ENCODE measurements at regions not wholly inside any gene's neighbourhood (a gene's known extent, or its start where the extent isn't known, plus 50 kb on each side); places are given as distances from the start of the nearest gene placed in this dataset.

- whole genome bisulfite sequencing, 2 experiments (ENCODE audit: low coverage in 1 of 2, low lambda C conversion rate in 2 of 2, missing lambda C conversion rate in 2 of 2): 81 to 85% methylated on average over 7 of the region's 7 CpGs
- no peak for DNase-seq
- Histone ChIP-seq H3K4me1 (ENCODE audit: insufficient read depth) (no peaks in the 10 kb centered on the region), H3K4me2 (ENCODE audit: unreplicated experiment) (no peak overlapping the region), H3F3A (ENCODE audit: insufficient read depth) (no peaks in the 10 kb centered on the region), H3K79me2 (ENCODE audit: insufficient read depth) (no peaks in the 10 kb centered on the region), H3K9me2 (ENCODE audit: insufficient read depth) (no peaks in the 10 kb centered on the region), H3K27me3 (replicated peaks; ENCODE audit: insufficient read depth) (no peaks in the 10 kb centered on the region), H3K4me3 (no peak overlapping the region), H4K20me1 (ENCODE audit: insufficient read depth) (no peaks in the 10 kb centered on the region), H3K9me3 (ENCODE audit: low read depth) (no peaks in the 10 kb centered on the region), H3K9ac (no peak overlapping the region), H2AFZ (no peak overlapping the region), H3K36me3 (ENCODE audit: low read depth) (no peaks in the 10 kb centered on the region), H3K27ac (no peak overlapping the region)
- in situ Hi-C loops (cut with MboI): no loop called here
- no peak for TF ChIP-seq EZH2 (IDR thresholded peaks at IDR 0.05; ENCODE audit: insufficient read depth, poor library complexity, severe bottlenecking)
- no peak for TF ChIP-seq EZH2phosphoT487 (IDR thresholded peaks at IDR 0.05; ENCODE audit: insufficient read depth, low read depth)
Measured at GRCh38 chr2:7972670-7973069, 709.2 kb upstream of the ID2 start.

GRCh38 chr2:7973801-7974480 is 707.9 kb upstream of the ID2 start:
- H4K20me1 ChIP-seq (ENCODE audit: insufficient read depth): no peaks in the 10 kb centered on the region
- 81 to 93% methylated on average over 8 of the region's 8 CpGs for WGBS, 2 experiments (ENCODE audit: low coverage in 1 of 2, low lambda C conversion rate in 2 of 2, missing lambda C conversion rate in 2 of 2)
- no peak for DNase-seq
- no peak overlapping the region for H3K9ac ChIP-seq
- no peaks in the 10 kb centered on the region for H3F3A ChIP-seq (ENCODE audit: insufficient read depth)
- no peak overlapping the region for H3K4me3 ChIP-seq
- no peaks in the 10 kb centered on the region for H3K4me1 ChIP-seq (ENCODE audit: insufficient read depth)
- no peaks in the 10 kb centered on the region for H3K9me3 ChIP-seq (ENCODE audit: low read depth)
- H3K27ac ChIP-seq: no peak overlapping the region
- no peaks in the 10 kb centered on the region for H3K36me3 ChIP-seq (ENCODE audit: low read depth)
- TF ChIP-seq EZH2phosphoT487 (IDR thresholded peaks at IDR 0.05; ENCODE audit: insufficient read depth, low read depth) (no peak), EZH2 (IDR thresholded peaks at IDR 0.05; ENCODE audit: insufficient read depth, poor library complexity, severe bottlenecking) (no peak)
- in situ Hi-C loops (cut with MboI): no loop called here
- no peaks in the 10 kb centered on the region for H3K27me3 ChIP-seq (replicated peaks; ENCODE audit: insufficient read depth)
- no peak overlapping the region for H3K4me2 ChIP-seq (ENCODE audit: unreplicated experiment)
- no peak overlapping the region for H2AFZ ChIP-seq
- H3K79me2 ChIP-seq (ENCODE audit: insufficient read depth): no peaks in the 10 kb centered on the region
- no peaks in the 10 kb centered on the region for H3K9me2 ChIP-seq (ENCODE audit: insufficient read depth)

- no peak for DNase-seq
- Histone ChIP-seq H3K27me3 (replicated peaks; ENCODE audit: insufficient read depth) (no peaks in the 10 kb centered on the region), H3K4me1 (ENCODE audit: insufficient read depth) (no peaks in the 10 kb centered on the region), H3K27ac (no peak overlapping the region), H3K4me3 (no peak overlapping the region), H3K79me2 (ENCODE audit: insufficient read depth) (no peaks in the 10 kb centered on the region), H3K9me3 (ENCODE audit: low read depth) (no peaks in the 10 kb centered on the region), H3K9ac (no peak overlapping the region), H3K4me2 (ENCODE audit: unreplicated experiment) (no peak overlapping the region), H4K20me1 (ENCODE audit: insufficient read depth) (no peaks in the 10 kb centered on the region), H3F3A (ENCODE audit: insufficient read depth) (no peaks in the 10 kb centered on the region), H3K36me3 (ENCODE audit: low read depth) (no peaks in the 10 kb centered on the region), H3K9me2 (ENCODE audit: insufficient read depth) (no peaks in the 10 kb centered on the region), H2AFZ (no peak overlapping the region)
- TF ChIP-seq EZH2phosphoT487 (IDR thresholded peaks at IDR 0.05; ENCODE audit: insufficient read depth, low read depth) (no peak), EZH2 (IDR thresholded peaks at IDR 0.05; ENCODE audit: insufficient read depth, poor library complexity, severe bottlenecking) (no peak)
- in situ Hi-C loops (cut with MboI): no loop called here
- 76 to 83% methylated on average over 5 of the region's 5 CpGs for WGBS, 2 experiments (ENCODE audit: low coverage in 1 of 2, low lambda C conversion rate in 2 of 2, missing lambda C conversion rate in 2 of 2)
Measured at GRCh38 chr2:7974936-7975335, 706.9 kb upstream of the ID2 start.

DNA sequence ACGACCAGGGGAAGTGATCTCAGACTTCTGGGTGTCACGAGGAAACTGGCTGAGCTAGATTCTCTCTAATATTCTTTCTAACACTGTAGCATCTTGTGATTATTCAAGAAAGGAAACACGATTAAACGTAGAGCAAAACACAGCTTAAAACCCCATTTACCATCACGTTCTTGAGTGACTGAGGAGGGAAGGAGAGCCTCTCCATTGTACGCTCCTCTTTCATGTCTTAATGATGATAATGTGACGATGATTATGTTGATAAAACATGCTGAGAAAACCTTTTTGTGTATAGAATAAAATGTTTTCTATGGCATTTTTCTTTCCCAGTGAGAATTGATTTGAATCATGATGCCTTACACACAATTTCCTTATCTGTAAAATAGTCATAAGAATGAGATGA is 705.6 kb upstream of the ID2 start:
- H3K4me1 ChIP-seq (ENCODE audit: insufficient read depth): no peaks in the 10 kb centered on the region
- H3F3A ChIP-seq (ENCODE audit: insufficient read depth): no peaks in the 10 kb centered on the region
- H3K79me2 ChIP-seq (ENCODE audit: insufficient read depth): no peaks in the 10 kb centered on the region
- no peak overlapping the region for H3K4me2 ChIP-seq (ENCODE audit: unreplicated experiment)
- H2AFZ ChIP-seq: no peak overlapping the region
- TF ChIP-seq EZH2phosphoT487 (IDR thresholded peaks at IDR 0.05; ENCODE audit: insufficient read depth, low read depth) (no peak), EZH2 (IDR thresholded peaks at IDR 0.05; ENCODE audit: insufficient read depth, poor library complexity, severe bottlenecking) (no peak)
- in situ Hi-C loops (cut with MboI): no loop called here
- no peaks in the 10 kb centered on the region for H3K9me3 ChIP-seq (ENCODE audit: low read depth)
- H4K20me1 ChIP-seq (ENCODE audit: insufficient read depth): no peaks in the 10 kb centered on the region
- DNase-seq: no peak
- no peak overlapping the region for H3K27ac ChIP-seq
- H3K9me2 ChIP-seq (ENCODE audit: insufficient read depth): no peaks in the 10 kb centered on the region
- WGBS, 2 experiments (ENCODE audit: low coverage in 1 of 2, low lambda C conversion rate in 2 of 2, missing lambda C conversion rate in 2 of 2): 76 to 85% methylated on average over 7 of the region's 7 CpGs
- no peaks in the 10 kb centered on the region for H3K36me3 ChIP-seq (ENCODE audit: low read depth)
- no peak overlapping the region for H3K9ac ChIP-seq
- H3K27me3 ChIP-seq (replicated peaks; ENCODE audit: insufficient read depth): no peaks in the 10 kb centered on the region
- H3K4me3 ChIP-seq: no peak overlapping the region

DNA sequence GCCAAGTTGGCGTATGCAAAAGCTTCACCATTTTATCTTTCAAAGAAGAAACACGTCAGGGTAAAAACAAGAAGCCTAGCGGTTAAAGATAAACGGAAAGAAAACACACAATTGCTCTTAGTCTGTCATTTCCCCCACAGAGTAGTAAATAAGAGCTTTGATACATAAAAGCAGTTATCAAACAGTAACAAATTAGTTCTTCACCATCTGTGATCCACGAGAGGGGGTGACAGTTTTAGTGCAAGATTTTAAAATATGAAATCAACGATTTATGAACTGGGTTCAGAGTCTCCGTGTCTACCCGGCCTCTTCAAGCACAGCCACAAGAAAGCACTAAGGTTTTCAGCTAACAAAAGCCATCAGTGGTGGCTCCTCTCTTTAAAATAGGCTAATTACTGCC is 703.9 kb upstream of the ID2 start:
- Histone ChIP-seq H3K27me3 (replicated peaks; ENCODE audit: insufficient read depth) (no peaks in the 10 kb centered on the region), H3K27ac (no peak overlapping the region), H3F3A (ENCODE audit: insufficient read depth) (no peaks in the 10 kb centered on the region), H3K9ac (no peak overlapping the region), H3K4me1 (ENCODE audit: insufficient read depth) (no peaks in the 10 kb centered on the region), H3K9me3 (ENCODE audit: low read depth) (peaks cover 6% of the 10 kb centered on the region), H3K4me2 (ENCODE audit: unreplicated experiment) (no peak overlapping the region), H3K36me3 (ENCODE audit: low read depth) (no peaks in the 10 kb centered on the region), H2AFZ (no peak overlapping the region), H4K20me1 (ENCODE audit: insufficient read depth) (no peaks in the 10 kb centered on the region), H3K79me2 (ENCODE audit: insufficient read depth) (no peaks in the 10 kb centered on the region), H3K4me3 (no peak overlapping the region), H3K9me2 (ENCODE audit: insufficient read depth) (no peaks in the 10 kb centered on the region)
- in situ Hi-C loops (cut with MboI): no loop called here
- TF ChIP-seq EZH2phosphoT487 (IDR thresholded peaks at IDR 0.05; ENCODE audit: insufficient read depth, low read depth) (no peak), EZH2 (IDR thresholded peaks at IDR 0.05; ENCODE audit: insufficient read depth, poor library complexity, severe bottlenecking) (no peak)
- 38% methylated on average over 8 of the region's 8 CpGs for WGBS, 2 experiments (ENCODE audit: low coverage in 1 of 2, low lambda C conversion rate in 2 of 2, missing lambda C conversion rate in 2 of 2)
- no peak for DNase-seq

Data from GM23248 (cell line).